Breast epithelium (tissue), 3 donors: ENCODE measurements at regions not wholly inside any gene's neighbourhood (a gene's known extent, or its start where the extent isn't known, plus 50 kb on each side); places are given as distances from the start of the nearest gene placed in this dataset.

Experiments
- POLR2A ChIP-seq: fragments of 450-650 bp; IDR thresholded peaks from one replicate; pipeline ENCODE4 v1.6.1; 2016; ENCODE audit warnings: antibody characterized with exemption, mild to moderate bottlenecking, moderate library complexity
- POLR2AphosphoS5 ChIP-seq, 3 donors: sonication (generic); formaldehyde crosslinking; IDR thresholded peaks; one replicate each; pipeline ENCODE4 v1.6.1; 2017; ENCODE audit warnings: antibody characterized with exemption in 3 of 3
- TF ChIP-seq, protein P1 (sequence below), 3 donors: fragments of 450-650 bp; IDR thresholded peaks; one replicate each; pipeline ENCODE4 v1.5.1; 2016 to 2017; ENCODE audit warnings: antibody characterized with exemption in 3 of 3, mild to moderate bottlenecking in 3 of 3, moderate library complexity in 3 of 3

DNA sequence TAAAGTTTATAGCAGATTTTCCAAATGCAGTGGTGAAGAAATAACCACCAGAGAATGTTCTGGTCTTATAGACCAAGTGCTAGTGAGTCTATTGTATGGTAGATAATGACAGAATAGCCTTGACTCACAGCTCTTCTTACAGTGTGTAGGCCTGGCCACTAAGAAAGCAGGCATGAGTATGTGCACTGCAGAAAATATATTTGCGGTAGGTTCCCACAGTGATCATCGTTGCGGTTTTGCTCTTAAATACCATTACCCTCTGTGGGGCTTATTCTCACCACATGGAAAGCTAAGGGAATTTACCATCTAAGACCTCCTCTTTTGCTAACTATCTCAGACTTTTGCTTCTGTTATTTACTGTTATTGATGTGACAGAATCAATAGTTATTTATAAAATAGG, 212.3 kb upstream of the SYNDIG1 start:
- TF ChIP-seq, protein P1, sequence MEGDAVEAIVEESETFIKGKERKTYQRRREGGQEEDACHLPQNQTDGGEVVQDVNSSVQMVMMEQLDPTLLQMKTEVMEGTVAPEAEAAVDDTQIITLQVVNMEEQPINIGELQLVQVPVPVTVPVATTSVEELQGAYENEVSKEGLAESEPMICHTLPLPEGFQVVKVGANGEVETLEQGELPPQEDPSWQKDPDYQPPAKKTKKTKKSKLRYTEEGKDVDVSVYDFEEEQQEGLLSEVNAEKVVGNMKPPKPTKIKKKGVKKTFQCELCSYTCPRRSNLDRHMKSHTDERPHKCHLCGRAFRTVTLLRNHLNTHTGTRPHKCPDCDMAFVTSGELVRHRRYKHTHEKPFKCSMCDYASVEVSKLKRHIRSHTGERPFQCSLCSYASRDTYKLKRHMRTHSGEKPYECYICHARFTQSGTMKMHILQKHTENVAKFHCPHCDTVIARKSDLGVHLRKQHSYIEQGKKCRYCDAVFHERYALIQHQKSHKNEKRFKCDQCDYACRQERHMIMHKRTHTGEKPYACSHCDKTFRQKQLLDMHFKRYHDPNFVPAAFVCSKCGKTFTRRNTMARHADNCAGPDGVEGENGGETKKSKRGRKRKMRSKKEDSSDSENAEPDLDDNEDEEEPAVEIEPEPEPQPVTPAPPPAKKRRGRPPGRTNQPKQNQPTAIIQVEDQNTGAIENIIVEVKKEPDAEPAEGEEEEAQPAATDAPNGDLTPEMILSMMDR (IDR thresholded peaks at IDR 0.05) = no peak
- TF ChIP-seq POLR2AphosphoS5 (IDR thresholded peaks at IDR 0.05) = no peak
- no peak for TF ChIP-seq POLR2A
